HCT116 (cell line): ENCODE measurements at regions not wholly inside any gene's neighbourhood (a gene's known extent, or its start where the extent isn't known, plus 50 kb on each side); places are given as distances from the start of the nearest gene placed in this dataset.
"Not testable (repeated sequence)": the region's sequence is repeated elsewhere in the genome, so short reads cannot be mapped to it uniquely, and the experiment has no call there.

Experiments
- ATAC-seq: fragments of 200-7000 bp; cut with Tn5 transposase; 2 replicates; pipeline ENCODE4 v1.9.1; 2020; ENCODE audit warnings: mild to moderate bottlenecking, moderate library complexity
- BruUV-seq: library from RNA; stranded (reverse); fragments of 400-500 nt; replicated peaks from 2 replicates; lab custom pipeline; 2021; lab: Mats Ljungman, UMichigan
- CTCF ChIA-PET: fragments of 300-600 bp; sonication (Branson Sonifier 250); formaldehyde crosslinking; loops from one replicate; lab custom pipeline; 2021; ENCODE audit warnings: antibody characterized with exemption; lab: Charles Lee
- POLR2A ChIA-PET: fragments of 300-600, 350-600 bp; sonication (Branson Sonifier 250); formaldehyde crosslinking; loops from one replicate; lab custom pipeline; 2021; ENCODE audit warnings: antibody characterized with exemption; lab: Charles Lee
- RAD21 ChIA-PET, 2 experiments: fragments of 300-600 bp; sonication (Branson Sonifier 250); formaldehyde crosslinking; loops; one replicate each; lab custom pipeline; 2023; ENCODE audit warnings: low total read pairs in 2 of 2; ENCODE audit not compliant: uncharacterized antibody in 2 of 2, unreplicated experiment in 2 of 2, low non-redundant PET in 1 of 2; lab: Charles Lee
- DNase-seq: peaks from one replicate; pipeline ENCODE4 v3.0.0-alpha.2; 2010; ENCODE audit warnings: low read depth, low spot score
- H2AFZ ChIP-seq: fragments of 200-600 bp; shearing (Covaris generic), sonication (generic); 2 replicates; pipeline ENCODE4 v1.6.1; 2017; ENCODE audit warnings: low read depth, mixed run types, mixed read lengths, antibody characterized with exemption, low read length; ENCODE audit not compliant: poor library complexity, severe bottlenecking
- H3K27ac ChIP-seq: 2 replicates; pipeline ENCODE4 v1.5.1; 2012; ENCODE audit warnings: low read depth, low read length
- H3K27me3 ChIP-seq: fragments of 200-600 bp; sonication (generic); 2 replicates; pipeline ENCODE4 v1.6.1; 2016; ENCODE audit warnings: mixed run types, low read length, mixed read lengths; ENCODE audit not compliant: insufficient read depth
- H3K36me3 ChIP-seq, 2 experiments: fragments of 200-500 bp in 1 of 2; fragments of 200-600 bp in 1 of 2; sonication (Bioruptor generic) in 1 of 2; sonication (generic) in 1 of 2; 2 replicates each; pipeline versions ENCODE4 v1.5.1 to v1.6.1; 2014 to 2016; ENCODE audit warnings: low read length in 2 of 2, inconsistent platforms in 1 of 2, mixed read lengths in 1 of 2, mixed run types in 1 of 2; ENCODE audit not compliant: insufficient read depth in 2 of 2, control insufficient read depth in 1 of 2
- H3K4me1 ChIP-seq, 2 experiments: fragments of 200-600 bp in 1 of 2; sonication (generic) in 1 of 2; 2 replicates each; pipeline versions ENCODE4 v1.5.1 to v1.6.1; 2012 to 2017; ENCODE audit warnings: low read length in 2 of 2, inconsistent platforms in 1 of 2, mild to moderate bottlenecking in 1 of 2, mixed read lengths in 1 of 2, mixed run types in 1 of 2, moderate library complexity in 1 of 2; ENCODE audit not compliant: insufficient read depth in 2 of 2, control insufficient read depth in 1 of 2
- H3K4me2 ChIP-seq: fragments of 200-600 bp; sonication (generic); 2 replicates; pipeline ENCODE4 v1.6.1; 2017; ENCODE audit warnings: mixed run types, low read length, mixed read lengths
- H3K4me3 ChIP-seq, 2 experiments: fragments of 200-600 bp in 1 of 2; sonication (generic) in 1 of 2; replicated peaks in 1 of 2; 2 replicates each; pipeline ENCODE4 v1.5.1; 2011 to 2016; ENCODE audit warnings: low read length in 2 of 2, control low read depth in 1 of 2, low read depth in 1 of 2, mild to moderate bottlenecking in 1 of 2, mixed read lengths in 1 of 2, mixed run types in 1 of 2
- H3K79me2 ChIP-seq: fragments of 200-600 bp; sonication (generic); 2 replicates; pipeline ENCODE4 v1.6.1; 2017; ENCODE audit warnings: mild to moderate bottlenecking, mixed run types, low read length, moderate library complexity, mixed read lengths; ENCODE audit not compliant: insufficient read depth
- H3K9ac ChIP-seq: fragments of 200-600 bp; sonication (generic); 2 replicates; pipeline ENCODE4 v1.6.1; 2016; ENCODE audit warnings: low read length, mixed read lengths
- H3K9me2 ChIP-seq: fragments of 200-600 bp; sonication (generic), shearing (Covaris generic); 2 replicates; pipeline ENCODE4 v1.6.1; 2017; ENCODE audit warnings: mixed run types, mild to moderate bottlenecking, moderate library complexity; ENCODE audit not compliant: insufficient read depth
- H3K9me3 ChIP-seq, 2 experiments: fragments of 200-500 bp in 1 of 2; fragments of 200-600 bp in 1 of 2; sonication (Bioruptor generic) in 1 of 2; sonication (generic) in 1 of 2; 2 replicates each; pipeline ENCODE4 v1.6.1; 2014 to 2017; ENCODE audit warnings: low read length in 2 of 2, mixed read lengths in 2 of 2, inconsistent platforms in 1 of 2, low read depth in 1 of 2, mild to moderate bottlenecking in 1 of 2, mixed run types in 1 of 2, moderate library complexity in 1 of 2; ENCODE audit not compliant: control insufficient read depth in 1 of 2, insufficient read depth in 1 of 2
- H4K20me1 ChIP-seq: fragments of 200-600 bp; sonication (generic), shearing (Covaris generic); 2 replicates; pipeline ENCODE4 v1.6.1; 2017; ENCODE audit warnings: mixed run types, mild to moderate bottlenecking, moderate library complexity; ENCODE audit not compliant: insufficient read depth
- FOSL1 ChIP-seq: IDR thresholded peaks from 2 replicates; pipeline ENCODE4 v1.6.1; 2012; ENCODE audit warnings: low read depth
- POLR2A ChIP-seq: IDR thresholded peaks from 2 replicates; pipeline ENCODE4 v1.7.0; 2011; ENCODE audit warnings: borderline replicate concordance; ENCODE audit not compliant: insufficient read depth, insufficient read length; ENCODE audit errors: extremely low read depth
- RAD21 ChIP-seq: IDR thresholded peaks from 2 replicates; pipeline ENCODE4 v1.6.1; 2012; ENCODE audit warnings: low read depth, mild to moderate bottlenecking
- SIN3A ChIP-seq: IDR thresholded peaks from 2 replicates; pipeline ENCODE4 v1.6.1; 2012; ENCODE audit warnings: low read depth
- SRF ChIP-seq: IDR thresholded peaks from 2 replicates; pipeline ENCODE4 v1.6.1; 2012; ENCODE audit warnings: low read depth
- intact Hi-C: fragments of 100-400 bp; cut with micrococcal nuclease; formaldehyde crosslinking; loops from 2 replicates; pipeline ENCODE4 v1.10.0; 2022
- TF ChIP-seq, protein P1 (sequence below): IDR thresholded peaks from 2 replicates; pipeline ENCODE4 v1.6.1; 2011; ENCODE audit warnings: mild to moderate bottlenecking, low read length, moderate library complexity; ENCODE audit not compliant: insufficient replicate concordance; ENCODE audit errors: extremely low read depth

DNA sequence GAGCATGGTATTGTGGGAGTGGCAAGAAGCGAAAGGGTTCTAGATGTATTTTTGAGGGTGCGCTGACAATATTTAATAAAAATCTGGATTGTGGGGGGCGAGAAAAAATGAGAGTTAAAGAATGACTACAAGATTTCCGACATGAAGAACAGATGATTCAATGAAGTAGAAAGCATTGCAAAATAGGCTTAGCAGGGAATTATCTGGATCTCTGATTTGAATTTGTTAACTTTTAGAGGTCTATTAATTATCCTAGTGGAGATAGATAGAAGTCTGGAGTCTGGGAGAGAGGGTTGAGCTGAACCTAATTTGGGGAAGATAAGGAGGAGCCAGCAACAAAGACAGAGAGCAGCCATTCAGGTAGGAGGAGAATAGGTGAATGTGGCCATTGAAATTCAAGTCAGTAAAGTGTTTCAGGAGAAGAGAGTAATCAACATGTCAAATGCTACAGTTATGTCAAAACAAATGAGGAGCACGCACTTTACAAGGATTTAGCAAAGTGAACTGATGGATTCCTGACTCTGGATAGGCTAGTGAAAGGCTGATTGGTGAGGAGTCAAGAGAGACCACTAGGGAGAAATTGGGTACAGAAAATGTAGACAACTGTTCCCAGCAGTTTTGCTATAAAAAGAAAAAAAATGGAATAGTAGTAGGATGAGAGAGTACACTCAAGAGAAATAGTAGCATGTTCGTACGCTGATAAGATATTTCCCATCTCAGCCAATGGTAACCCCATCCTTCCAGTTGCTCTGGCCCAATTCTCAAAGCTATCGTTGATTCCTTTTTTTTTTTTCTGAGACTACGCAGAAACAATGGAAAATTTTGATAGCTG is 393.2 kb upstream of the CXADR start:
- ChIA-PET RAD21 (no interaction called here), POLR2A (no interaction called here), CTCF (no interaction called here)
- Histone ChIP-seq H3K27ac (no peak overlapping the region), H3K9me3 (peaks cover 9 to 10% of the 10 kb centered on the region in 2 experiments; a peak in 2 of 4 replicates), H3K4me3 (no peak overlapping the region), H4K20me1 (no peaks in the 10 kb centered on the region; the same call in 1 of the 2 replicates), H3K79me2 (no peaks in the 10 kb centered on the region), H3K4me2 (no peak overlapping the region), H3K9ac (no peak overlapping the region), H2AFZ (no peak overlapping the region), H3K4me1 (no peaks in the 10 kb centered on the region), H3K9me2 (no peaks in the 10 kb centered on the region), H3K36me3 (no peaks in the 10 kb centered on the region), H3K27me3 (no peaks in the 10 kb centered on the region)
- no TSS peak for BruUV-seq
- DNase-seq (no peak), ATAC-seq (no peak)
- TF ChIP-seq SIN3A: no peak
- no peak for TF ChIP-seq RAD21
- TF ChIP-seq SRF: no peak
- TF ChIP-seq POLR2A: no peak
- TF ChIP-seq, protein P1, sequence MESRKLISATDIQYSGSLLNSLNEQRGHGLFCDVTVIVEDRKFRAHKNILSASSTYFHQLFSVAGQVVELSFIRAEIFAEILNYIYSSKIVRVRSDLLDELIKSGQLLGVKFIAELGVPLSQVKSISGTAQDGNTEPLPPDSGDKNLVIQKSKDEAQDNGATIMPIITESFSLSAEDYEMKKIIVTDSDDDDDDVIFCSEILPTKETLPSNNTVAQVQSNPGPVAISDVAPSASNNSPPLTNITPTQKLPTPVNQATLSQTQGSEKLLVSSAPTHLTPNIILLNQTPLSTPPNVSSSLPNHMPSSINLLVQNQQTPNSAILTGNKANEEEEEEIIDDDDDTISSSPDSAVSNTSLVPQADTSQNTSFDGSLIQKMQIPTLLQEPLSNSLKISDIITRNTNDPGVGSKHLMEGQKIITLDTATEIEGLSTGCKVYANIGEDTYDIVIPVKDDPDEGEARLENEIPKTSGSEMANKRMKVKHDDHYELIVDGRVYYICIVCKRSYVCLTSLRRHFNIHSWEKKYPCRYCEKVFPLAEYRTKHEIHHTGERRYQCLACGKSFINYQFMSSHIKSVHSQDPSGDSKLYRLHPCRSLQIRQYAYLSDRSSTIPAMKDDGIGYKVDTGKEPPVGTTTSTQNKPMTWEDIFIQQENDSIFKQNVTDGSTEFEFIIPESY: no peak
- no peak for TF ChIP-seq FOSL1
- intact Hi-C loops: no loop called here

DNA sequence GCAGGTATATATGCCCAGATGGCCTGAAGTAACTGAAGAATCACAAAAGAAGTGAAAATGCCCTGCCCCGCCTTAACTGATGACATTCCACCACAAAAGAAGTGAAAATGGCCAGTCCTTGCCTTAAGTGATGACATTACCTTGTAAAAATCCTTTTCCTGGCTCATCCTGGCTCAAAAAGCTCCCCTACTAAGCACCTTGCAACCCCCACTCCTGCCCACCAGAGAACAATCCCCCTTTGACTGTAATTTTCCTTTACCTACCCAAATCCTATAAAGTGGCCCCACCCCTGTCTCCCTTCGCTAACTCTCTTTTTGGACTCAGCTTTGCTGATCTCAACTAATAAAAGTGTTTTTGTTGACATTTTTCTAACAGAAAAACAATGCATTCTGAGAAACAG is 385.4 kb upstream of the CXADR start:
- H3K27ac ChIP-seq, ATAC-seq, DNase-seq, H2AFZ ChIP-seq, H3K36me3 ChIP-seq, CTCF ChIA-PET, POLR2A ChIA-PET, H3K27me3 ChIP-seq, intact Hi-C loops, H3K79me2 ChIP-seq, H4K20me1 ChIP-seq, H3K9ac ChIP-seq, H3K9me2 ChIP-seq, H3K4me2 ChIP-seq, H3K4me1 ChIP-seq, RAD21 ChIA-PET, H3K4me3 ChIP-seq, BruUV-seq: not testable (repeated sequence)
- peaks cover 3 to 24% of the 10 kb centered on the region in 2 experiments; a peak in 2 of 4 replicates for H3K9me3 ChIP-seq
